ENCODE measurements at regions not wholly inside any gene's neighbourhood (a gene's known extent, or its start where the extent isn't known, plus 50 kb on each side); places are given as distances from the start of the nearest gene placed in this dataset.

GRCh38 chr6:50147371-50147770 lies 97.6 kb upstream of the DEFB112 start:
- Histone ChIP-seq H3K27ac (ENCODE audit: low read depth in 2 of 2, low read length in 1 of 2) (no peak overlapping the region), H4K20me1 (ENCODE audit: insufficient read depth) (no peaks in the 10 kb centered on the region), H3K4me3 (ENCODE audit: low read depth in 2 of 2, low read length in 1 of 2) (no peak overlapping the region), H3K27me3 (ENCODE audit: insufficient read depth) (no peaks in the 10 kb centered on the region), H3K9me3 (no peaks in the 10 kb centered on the region), H3K9ac (no peak overlapping the region), H3K4me2 (0 out of 2 replicates have a peak overlapping the region, but pooled peaks have one; percentile 33), H3K36me3 (replicated peaks in 1 of 2; ENCODE audit: control insufficient read depth in 1 of 2, insufficient read depth in 2 of 2, low read length in 1 of 2) (no peaks in the 10 kb centered on the region), H3K9me2 (no peaks in the 10 kb centered on the region), H2AFZ (ENCODE audit: low read depth) (no peak overlapping the region), H3K79me2 (ENCODE audit: insufficient read depth) (no peaks in the 10 kb centered on the region), H3F3A (replicated peaks; ENCODE audit: insufficient read depth) (no peaks in the 10 kb centered on the region), H3K4me1 (ENCODE audit: control insufficient read depth in 1 of 2, insufficient read depth in 2 of 2, low read depth in 1 of 2, low read length in 1 of 2) (no peaks in the 10 kb centered on the region)
- WGBS (ENCODE audit: low lambda C conversion rate), result 36% methylated on average over 3 of the region's 3 CpGs
- ChIA-PET CTCF (no interaction called here), POLR2A (no interaction called here)
- no peak for DNase-seq
- TF ChIP-seq FOSL2 (IDR thresholded peaks at IDR 0.05; ENCODE audit: borderline replicate concordance, low read depth) (peak; percentile 36; the same call in 1 of the 2 replicates), TCF12 (IDR thresholded peaks at IDR 0.05) (no peak), MAX (IDR thresholded peaks at IDR 0.05; ENCODE audit: low read depth) (no peak), REST (IDR thresholded peaks at IDR 0.05; ENCODE audit: low read depth, low read length) (no peak)
- TF ChIP-seq, protein P1, sequence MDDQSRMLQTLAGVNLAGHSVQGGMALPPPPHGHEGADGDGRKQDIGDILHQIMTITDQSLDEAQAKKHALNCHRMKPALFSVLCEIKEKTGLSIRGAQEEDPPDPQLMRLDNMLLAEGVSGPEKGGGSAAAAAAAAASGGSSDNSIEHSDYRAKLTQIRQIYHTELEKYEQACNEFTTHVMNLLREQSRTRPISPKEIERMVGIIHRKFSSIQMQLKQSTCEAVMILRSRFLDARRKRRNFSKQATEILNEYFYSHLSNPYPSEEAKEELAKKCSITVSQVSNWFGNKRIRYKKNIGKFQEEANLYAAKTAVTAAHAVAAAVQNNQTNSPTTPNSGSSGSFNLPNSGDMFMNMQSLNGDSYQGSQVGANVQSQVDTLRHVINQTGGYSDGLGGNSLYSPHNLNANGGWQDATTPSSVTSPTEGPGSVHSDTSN (IDR thresholded peaks at IDR 0.05), result peak; percentile 25; the same call in 1 of the 2 replicates

DNA sequence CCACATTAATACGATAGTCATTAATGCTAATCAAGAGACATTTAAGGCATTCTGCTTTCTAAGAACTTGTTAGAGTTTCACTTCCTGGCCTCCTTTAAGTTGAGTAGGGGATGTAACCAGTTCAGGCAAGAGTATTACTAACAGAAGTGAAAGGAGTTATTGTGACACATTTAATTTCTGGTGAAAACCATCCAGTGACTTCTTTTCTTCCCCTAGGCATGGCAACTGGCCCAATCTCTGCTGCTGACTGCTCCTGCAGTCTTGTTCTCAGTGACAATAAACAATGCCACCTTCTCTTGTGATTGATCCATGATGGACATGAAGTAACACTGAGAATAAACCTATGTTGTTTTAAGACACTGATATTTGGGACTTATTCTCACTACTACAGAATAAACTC lies 130.9 kb upstream of the DEFB112 start:
- H3K4me3 ChIP-seq (ENCODE audit: low read depth in 2 of 2, low read length in 1 of 2), result no peak overlapping the region
- H3K27me3 ChIP-seq (ENCODE audit: insufficient read depth), result no peaks in the 10 kb centered on the region
- no peak overlapping the region for H2AFZ ChIP-seq (ENCODE audit: low read depth)
- H3K9ac ChIP-seq, result no peak overlapping the region
- H3K36me3 ChIP-seq (replicated peaks in 1 of 2; ENCODE audit: control insufficient read depth in 1 of 2, insufficient read depth in 2 of 2, low read length in 1 of 2), result no peaks in the 10 kb centered on the region
- H3K27ac ChIP-seq (ENCODE audit: low read depth in 2 of 2, low read length in 1 of 2), result no peak overlapping the region
- no peak overlapping the region for H3K4me2 ChIP-seq
- no peaks in the 10 kb centered on the region for H3K4me1 ChIP-seq (ENCODE audit: control insufficient read depth in 1 of 2, insufficient read depth in 2 of 2, low read depth in 1 of 2, low read length in 1 of 2)
- TF ChIP-seq SMC3 (IDR thresholded peaks at IDR 0.05; ENCODE audit: low read depth, low read length) (no peak), FOSL2 (IDR thresholded peaks at IDR 0.05; ENCODE audit: borderline replicate concordance, low read depth) (no peak), MEF2A (IDR thresholded peaks at IDR 0.05; ENCODE audit: borderline replicate concordance, low read depth) (no peak), ZBTB33 (IDR thresholded peaks at IDR 0.05; ENCODE audit: borderline replicate concordance, low read depth) (no peak), IRF3 (IDR thresholded peaks at IDR 0.05; ENCODE audit: low read depth, low read length) (no peak), ELF1 (IDR thresholded peaks at IDR 0.05) (no peak), RFX5 (IDR thresholded peaks at IDR 0.05; ENCODE audit: low read length) (no peak), JUND (IDR thresholded peaks at IDR 0.05) (no peak), RXRA (IDR thresholded peaks at IDR 0.05; ENCODE audit: borderline replicate concordance, low read depth) (no peak), EP300 (IDR thresholded peaks at IDR 0.05; ENCODE audit: borderline replicate concordance in 1 of 2, low read depth in 1 of 2, low read length in 1 of 2) (no peak), YY1 (IDR thresholded peaks at IDR 0.05; ENCODE audit: low read depth) (no peak), TCF12 (IDR thresholded peaks at IDR 0.05) (no peak), FOXJ3 (CRISPR knock-in tag; IDR thresholded peaks at IDR 0.05) (no peak), GATA2 (CRISPR knock-in tag; IDR thresholded peaks at IDR 0.05) (no peak), RAD21 (IDR thresholded peaks at IDR 0.05; ENCODE audit: low read length) (no peak)
- TF ChIP-seq, protein P1 (IDR thresholded peaks at IDR 0.05), result no peak
- H3F3A ChIP-seq (replicated peaks; ENCODE audit: insufficient read depth), result no peaks in the 10 kb centered on the region
- no peaks in the 10 kb centered on the region for H3K9me2 ChIP-seq
- WGBS (ENCODE audit: low lambda C conversion rate), result 39% methylated on average over 1 of the region's 1 CpG
- DNase-seq, result no peak
- CTCF ChIA-PET, result no interaction called here
- no peaks in the 10 kb centered on the region for H3K79me2 ChIP-seq (ENCODE audit: insufficient read depth)
- POLR2A ChIA-PET, result no interaction called here
- H3K9me3 ChIP-seq, result no peaks in the 10 kb centered on the region
- H4K20me1 ChIP-seq (ENCODE audit: insufficient read depth), result no peaks in the 10 kb centered on the region
